DMS53 (cell line): ENCODE measurements at regions not wholly inside any gene's neighbourhood (a gene's known extent, or its start where the extent isn't known, plus 50 kb on each side); places are given as distances from the start of the nearest gene placed in this dataset.
"Not testable (repeated sequence)": the region's sequence is repeated elsewhere in the genome, so short reads cannot be mapped to it uniquely, and the experiment has no call there.

Experiments used
- DNase-seq: peaks from one replicate; lab custom pipeline; 2025; lab: John Stamatoyannopoulos, UW

- DNase-seq = peak; percentile 1
Observed at GRCh38 chr9:99628849-99629620, 192.7 kb upstream of the NR4A3 start.

GRCh38 chr9:99632349-99633038, 189.2 kb upstream of the NR4A3 start:
- no peak for DNase-seq

- DNase-seq = no peak
Observed at GRCh38 chr9:99633265-99633664, 188.4 kb upstream of the NR4A3 start.

- no peak for DNase-seq
Observed at GRCh38 chr9:99634186-99634585, 187.5 kb upstream of the NR4A3 start.

GRCh38 chr9:99635032-99635431, 186.7 kb upstream of the NR4A3 start:
- DNase-seq = no peak

- no peak for DNase-seq
Observed at GRCh38 chr9:99637641-99638040, 184.0 kb upstream of the NR4A3 start.

DNA sequence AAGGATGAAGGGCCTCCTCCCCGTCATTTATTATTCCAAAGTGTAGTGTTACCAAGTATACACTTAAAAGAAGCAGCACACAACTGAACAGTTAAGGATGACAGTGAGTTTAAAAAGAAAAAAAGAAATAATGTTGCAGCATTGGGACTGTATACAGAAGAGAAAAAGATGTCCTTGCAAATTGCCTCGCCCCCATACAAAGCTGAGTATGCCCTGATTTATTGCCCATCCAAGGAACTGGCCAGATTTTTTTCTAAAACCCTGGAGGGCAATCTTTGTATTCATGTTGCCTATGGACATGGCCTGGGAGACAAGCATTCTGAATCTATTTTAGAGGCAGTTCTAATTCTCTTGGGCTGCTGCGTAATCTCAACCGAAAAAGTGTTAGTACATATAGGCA, 182.7 kb upstream of the NR4A3 start:
- no peak for DNase-seq

DNA sequence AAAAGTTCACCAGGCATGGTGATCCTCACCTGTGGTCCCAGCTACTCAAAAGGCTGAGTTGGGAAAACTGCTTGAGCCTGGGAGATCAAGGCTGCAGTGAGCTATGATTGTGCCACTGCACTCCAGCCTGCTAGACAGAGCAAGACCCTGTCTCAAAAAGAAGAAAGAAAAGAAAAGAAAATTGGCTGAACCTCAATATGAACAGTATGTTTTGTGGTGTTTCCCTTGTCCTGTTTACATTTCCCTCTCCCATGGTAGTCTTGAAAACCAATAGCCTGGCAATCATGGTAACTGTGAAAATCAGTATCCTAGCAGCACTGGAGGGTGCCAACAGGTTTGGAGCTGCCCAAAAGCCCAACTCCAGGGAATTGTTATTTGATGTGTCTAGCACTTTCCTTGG, 174.1 kb upstream of the NR4A3 start:
- no peak for DNase-seq

GRCh38 chr9:99650187-99650874, 171.4 kb upstream of the NR4A3 start:
- no peak for DNase-seq

DNA sequence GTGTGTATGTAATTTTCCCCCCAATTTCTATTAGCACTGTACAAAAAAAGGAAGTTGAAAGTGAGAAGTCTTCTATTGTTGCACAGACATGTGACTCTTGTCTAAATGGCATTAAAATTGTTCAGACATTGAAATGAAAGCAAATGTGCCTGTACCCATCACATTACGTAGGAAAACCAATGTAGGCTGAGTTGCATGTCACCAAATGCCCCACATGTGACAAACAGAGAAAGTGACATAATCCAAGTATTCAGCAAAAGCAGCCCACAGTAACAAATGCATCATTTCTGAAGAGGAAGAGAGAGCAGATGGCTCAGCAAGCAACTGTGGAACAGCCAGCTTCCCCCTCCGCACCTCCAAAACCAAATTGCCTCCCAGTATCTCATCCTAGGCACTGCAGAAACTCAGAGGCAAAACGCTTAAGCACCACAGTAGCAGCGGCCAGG, 161.5 kb upstream of the NR4A3 start:
- no peak for DNase-seq

DNA sequence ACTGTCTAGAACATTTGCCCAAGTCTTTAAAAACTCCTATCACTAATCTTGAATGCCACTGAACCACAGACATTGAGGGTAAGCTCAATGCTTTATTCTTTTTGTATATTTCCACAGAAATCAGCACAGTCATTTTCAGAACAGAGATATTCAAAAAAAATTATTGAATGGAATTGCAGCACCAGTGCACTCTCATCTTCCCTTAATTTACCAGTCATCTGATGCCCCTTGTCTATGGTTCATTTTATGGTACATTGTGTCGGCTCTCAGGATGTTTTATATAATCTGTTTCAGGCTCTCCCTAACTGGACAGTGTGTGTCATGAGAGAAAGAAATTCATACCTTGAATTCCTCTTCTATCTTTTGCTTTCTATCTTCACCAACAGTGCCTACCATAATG, 158.4 kb upstream of the NR4A3 start:
- DNase-seq = no peak

DNA sequence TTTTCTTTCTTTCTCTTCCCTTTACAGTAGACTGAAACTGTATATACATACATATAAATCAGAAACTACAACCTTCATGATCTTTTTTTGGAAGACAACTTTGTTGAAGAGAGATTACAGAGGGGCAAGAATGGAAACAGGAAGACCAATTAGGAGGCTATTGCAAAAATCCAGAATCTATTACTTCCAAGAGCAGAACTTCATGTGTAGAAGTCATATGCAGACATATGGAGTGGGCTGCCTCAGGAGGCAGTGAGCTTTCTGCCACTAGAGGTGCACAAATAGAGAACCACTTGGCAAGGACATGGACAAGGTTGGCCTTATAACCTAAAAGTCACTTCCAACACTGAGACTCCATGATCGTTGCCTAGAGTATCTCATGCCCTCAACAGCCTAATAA, 157.8 kb upstream of the NR4A3 start:
- no peak for DNase-seq

DNA sequence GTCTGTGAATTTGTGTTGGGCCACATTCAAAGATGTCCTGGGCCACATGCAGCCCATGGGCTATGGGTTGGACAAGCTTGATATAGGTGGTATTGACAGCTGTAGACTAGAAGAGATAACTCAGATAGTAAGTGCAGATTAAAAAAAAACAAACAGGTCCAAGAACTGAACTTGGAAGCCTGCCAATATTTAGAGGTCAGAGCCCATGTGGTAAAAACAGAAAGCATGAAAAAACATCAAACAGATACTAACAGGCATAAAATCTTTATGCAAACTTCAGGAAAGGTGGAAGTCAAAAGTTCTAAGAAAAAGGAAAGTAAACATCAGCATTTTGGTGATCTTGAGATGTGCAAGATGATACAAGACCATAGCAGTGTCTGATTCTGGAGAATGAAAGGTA, 155.1 kb upstream of the NR4A3 start:
- peak; percentile 6 for DNase-seq

DNA sequence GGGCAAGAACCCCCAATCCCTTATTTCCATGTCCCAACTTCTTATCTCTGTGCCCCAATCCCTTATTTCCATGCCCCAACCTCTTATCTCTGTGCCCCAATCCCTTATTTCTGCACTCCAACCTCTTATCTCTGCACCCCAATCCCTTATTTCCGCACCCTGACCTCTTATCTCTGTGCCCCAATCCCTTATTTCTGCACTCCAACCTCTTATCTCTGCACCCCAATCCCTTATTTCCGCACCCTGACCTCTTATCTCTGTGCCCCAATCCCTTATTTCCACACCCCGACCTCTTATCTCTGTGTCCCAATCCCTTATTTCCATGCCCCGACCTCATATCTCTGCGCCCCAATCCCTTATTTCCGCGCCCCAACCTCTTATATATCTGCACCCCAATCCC, 150.8 kb upstream of the NR4A3 start:
- not testable (repeated sequence) for DNase-seq

DNA sequence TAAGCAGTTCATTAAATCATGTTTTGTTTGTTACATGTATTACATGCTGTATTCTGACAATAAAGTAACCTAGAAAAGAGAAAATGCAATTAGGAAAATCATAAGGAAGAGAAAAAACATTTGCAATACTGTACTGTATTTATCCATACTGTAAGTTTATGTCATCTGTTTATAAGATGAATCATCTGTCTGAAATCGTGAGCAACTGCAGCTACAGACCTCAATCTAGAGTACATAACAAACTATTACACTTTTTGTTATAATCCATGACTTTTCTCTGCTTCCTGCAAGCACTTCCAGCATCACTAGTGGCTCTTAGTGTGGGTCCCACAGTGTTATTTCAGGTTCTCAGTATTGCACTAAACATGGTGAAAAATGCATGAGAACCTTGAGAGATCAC, 144.4 kb upstream of the NR4A3 start:
- peak; percentile 3 for DNase-seq

DNA sequence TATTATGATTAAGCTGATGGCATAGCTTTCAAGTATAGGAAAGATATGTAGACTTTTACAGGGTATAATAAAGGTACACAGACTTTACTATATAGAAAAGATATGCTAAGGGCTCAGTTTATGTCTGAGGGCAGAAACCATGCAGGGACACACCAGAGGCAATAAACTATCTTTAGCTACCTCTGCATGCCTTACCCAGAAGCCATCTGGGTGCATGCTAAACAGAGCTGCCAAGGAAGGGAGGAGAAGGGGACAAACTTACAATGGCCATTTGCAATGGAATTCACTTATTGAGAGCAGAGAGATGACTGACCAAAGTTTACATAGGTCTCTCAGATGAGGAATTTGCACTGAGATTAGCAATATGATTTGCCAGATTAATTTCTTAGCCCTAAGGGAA, 143.1 kb upstream of the NR4A3 start:
- no peak for DNase-seq

DNA sequence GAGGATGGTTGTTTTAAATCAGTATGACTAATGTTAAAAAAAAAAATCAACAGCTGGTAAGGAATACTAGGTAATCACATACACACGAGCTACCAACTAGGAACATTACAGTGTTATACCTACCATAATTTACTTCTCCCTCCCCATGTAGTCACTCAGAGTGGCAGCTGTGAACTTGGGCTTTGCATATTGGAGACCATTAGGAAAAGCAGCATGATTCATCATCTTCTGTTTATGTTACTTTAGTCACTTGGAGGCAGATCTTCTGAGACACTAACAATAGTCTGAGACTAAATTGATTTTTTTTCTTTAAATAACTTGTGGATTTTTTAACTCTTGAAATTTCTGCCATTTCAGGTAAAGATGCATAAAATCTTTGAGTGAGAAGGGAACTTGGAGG, 141.5 kb upstream of the NR4A3 start:
- DNase-seq = no peak

DNA sequence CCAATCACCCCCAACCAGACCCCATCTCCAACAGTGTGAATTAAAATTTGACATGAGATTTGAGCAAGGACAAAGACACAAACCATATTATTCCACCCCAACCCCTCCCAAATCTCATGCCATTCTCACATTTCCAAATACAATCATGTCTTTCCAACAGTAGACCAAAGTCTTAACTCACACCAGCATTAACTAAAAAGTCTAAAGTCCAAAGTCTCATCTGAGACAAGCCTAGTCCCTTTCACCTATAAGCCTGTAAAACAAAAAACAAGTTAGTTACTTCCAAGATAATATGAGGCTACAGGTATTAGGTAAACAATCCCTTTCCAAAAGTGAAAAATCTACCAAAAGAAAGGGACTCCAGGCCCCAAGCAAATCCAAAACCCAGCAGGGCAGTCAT, 140.6 kb upstream of the NR4A3 start:
- DNase-seq = no peak

DNA sequence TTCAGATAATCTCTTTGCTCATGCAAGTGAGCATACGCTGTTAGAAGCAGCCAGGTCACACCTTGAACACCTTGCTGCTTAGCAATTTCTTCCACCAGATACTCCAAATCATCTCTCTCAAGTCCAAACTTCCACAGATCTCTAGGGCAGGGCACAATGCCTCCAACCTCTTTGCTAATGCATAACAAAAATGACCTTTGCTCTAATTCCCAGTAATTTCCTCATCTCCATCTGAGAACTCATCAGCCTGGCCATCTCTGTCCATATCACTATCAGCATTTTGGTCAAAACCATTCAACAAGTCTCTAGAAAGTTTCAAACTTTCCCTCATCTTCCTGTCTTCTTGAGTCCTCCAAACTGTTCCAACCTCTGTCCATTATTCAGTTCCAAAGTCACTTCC, 139.3 kb upstream of the NR4A3 start:
- no peak for DNase-seq

DNA sequence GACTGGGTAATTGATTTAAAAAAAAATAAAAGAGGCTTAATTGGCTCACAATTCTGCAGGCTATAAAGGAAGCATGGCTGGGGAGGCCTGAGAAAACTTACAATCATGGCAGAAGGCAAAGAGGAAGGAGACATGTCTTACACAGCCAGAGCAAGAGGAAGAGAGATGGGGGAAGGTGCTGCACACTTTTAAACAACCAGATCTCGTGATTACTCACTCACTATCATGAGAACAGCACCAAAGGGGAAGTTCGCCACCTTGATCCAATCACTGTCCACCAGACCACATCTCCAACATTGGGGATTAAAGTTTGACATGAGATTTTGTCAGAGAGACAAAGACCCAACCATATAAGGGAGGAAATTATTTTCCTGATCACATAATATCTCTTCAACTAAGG, 138.8 kb upstream of the NR4A3 start:
- DNase-seq = no peak

GRCh38 chr9:99690573-99690972, 131.1 kb upstream of the NR4A3 start:
- DNase-seq = no peak

- DNase-seq = no peak
Observed at GRCh38 chr9:99693888-99694287, 127.8 kb upstream of the NR4A3 start.

GRCh38 chr9:99694393-99694792, 127.3 kb upstream of the NR4A3 start:
- DNase-seq = no peak
